Gastroesophageal sphincter (tissue), 4 donors: ENCODE measurements at regions not wholly inside any gene's neighbourhood (a gene's known extent, or its start where the extent isn't known, plus 50 kb on each side); places are given as distances from the start of the nearest gene placed in this dataset.

ENCODE experiments used
- ATAC-seq: fragments of 150-250 bp; one replicate; pipeline ENCODE4 v1.9.1; 2016; ENCODE audit warnings: mild to moderate bottlenecking, moderate library complexity
- H3K27ac ChIP-seq, 4 donors: fragments of 200-600 bp; sonication (generic) in 3 of 4; 1 replicate in 3 of 4; 2 replicates in 1 of 4; pipeline ENCODE4 v1.5.1; 2016 to 2019
- H3K27me3 ChIP-seq: fragments of 200-600 bp; sonication (generic); one replicate; pipeline ENCODE4 v1.5.1; 2019
- H3K36me3 ChIP-seq, 2 donors: fragments of 200-600 bp; sonication (generic); one replicate each; pipeline ENCODE4 v1.5.1; 2019; ENCODE audit warnings: control low read depth in 1 of 2
- H3K4me1 ChIP-seq, 3 donors: fragments of 200-600 bp; sonication (generic); 1 replicate in 2 of 3; 2 replicates in 1 of 3; pipeline ENCODE4 v1.5.1; 2016 to 2019; ENCODE audit warnings: control low read depth in 2 of 3
- H3K4me3 ChIP-seq, 2 donors: fragments of 200-600 bp; sonication (generic); one replicate each; pipeline ENCODE4 v1.5.1; 2019; ENCODE audit warnings: mild to moderate bottlenecking in 1 of 2, moderate library complexity in 1 of 2
- H3K9me3 ChIP-seq, 3 donors: fragments of 200-600 bp; sonication (generic); one replicate each; pipeline ENCODE4 v1.5.1; 2017 to 2019; ENCODE audit warnings: control low read depth in 2 of 3
- EP300 ChIP-seq: sonication (generic); formaldehyde crosslinking; IDR thresholded peaks from one replicate; pipeline ENCODE4 v1.6.1; 2017; ENCODE audit warnings: antibody characterized with exemption, mild to moderate bottlenecking
- POLR2A ChIP-seq, 2 donors: fragments of 450-650 bp; IDR thresholded peaks; one replicate each; pipeline ENCODE4 v1.6.1; 2017; ENCODE audit warnings: antibody characterized with exemption in 2 of 2, mild to moderate bottlenecking in 2 of 2, moderate library complexity in 1 of 2
- POLR2AphosphoS5 ChIP-seq: sonication (generic); formaldehyde crosslinking; IDR thresholded peaks from one replicate; pipeline ENCODE4 v1.6.1; 2017; ENCODE audit warnings: antibody characterized with exemption
- WGBS, 2 donors: methylation state at CpG; one replicate each; pipeline ENCODE4 v1.1.5; 2018; ENCODE audit warnings: low coverage in 1 of 2; 5-methylcytosine and 5-hydroxymethylcytosine counted together
- TF ChIP-seq, protein P1 (sequence below), 4 experiments: fragments of 200-600 bp in 2 of 4; fragments of 450-650 bp in 2 of 4; sonication (generic) in 1 of 4; IDR thresholded peaks; one replicate each; pipeline ENCODE4 v1.5.1; 2017 to 2019; ENCODE audit warnings: antibody characterized with exemption in 4 of 4, mild to moderate bottlenecking in 2 of 4, moderate library complexity in 2 of 4

DNA sequence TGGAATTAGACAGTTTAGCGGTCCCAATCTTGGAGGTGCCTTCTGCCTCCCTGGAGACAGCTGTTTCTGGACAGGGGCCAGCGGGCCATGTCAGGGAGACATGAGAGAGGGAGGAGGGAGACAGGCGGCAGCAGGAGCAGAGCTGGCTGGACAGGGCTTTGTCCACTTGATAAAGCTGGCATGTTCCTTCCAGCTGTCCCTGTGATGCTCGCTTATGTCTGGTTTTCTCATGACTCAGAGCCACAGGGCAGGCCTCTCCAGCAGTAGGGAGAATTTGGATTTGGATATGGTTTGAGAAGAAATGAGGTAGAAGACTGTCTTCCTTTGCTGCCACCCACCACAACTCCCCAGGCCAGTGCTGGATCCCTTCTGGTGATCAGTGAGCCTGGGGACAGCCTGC lies 51.7 kb upstream of the SORCS3 start:
- peaks cover 5% of the 10 kb centered on the region for H3K27me3 ChIP-seq
- TF ChIP-seq, protein P1, sequence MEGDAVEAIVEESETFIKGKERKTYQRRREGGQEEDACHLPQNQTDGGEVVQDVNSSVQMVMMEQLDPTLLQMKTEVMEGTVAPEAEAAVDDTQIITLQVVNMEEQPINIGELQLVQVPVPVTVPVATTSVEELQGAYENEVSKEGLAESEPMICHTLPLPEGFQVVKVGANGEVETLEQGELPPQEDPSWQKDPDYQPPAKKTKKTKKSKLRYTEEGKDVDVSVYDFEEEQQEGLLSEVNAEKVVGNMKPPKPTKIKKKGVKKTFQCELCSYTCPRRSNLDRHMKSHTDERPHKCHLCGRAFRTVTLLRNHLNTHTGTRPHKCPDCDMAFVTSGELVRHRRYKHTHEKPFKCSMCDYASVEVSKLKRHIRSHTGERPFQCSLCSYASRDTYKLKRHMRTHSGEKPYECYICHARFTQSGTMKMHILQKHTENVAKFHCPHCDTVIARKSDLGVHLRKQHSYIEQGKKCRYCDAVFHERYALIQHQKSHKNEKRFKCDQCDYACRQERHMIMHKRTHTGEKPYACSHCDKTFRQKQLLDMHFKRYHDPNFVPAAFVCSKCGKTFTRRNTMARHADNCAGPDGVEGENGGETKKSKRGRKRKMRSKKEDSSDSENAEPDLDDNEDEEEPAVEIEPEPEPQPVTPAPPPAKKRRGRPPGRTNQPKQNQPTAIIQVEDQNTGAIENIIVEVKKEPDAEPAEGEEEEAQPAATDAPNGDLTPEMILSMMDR (IDR thresholded peaks at IDR 0.05) = no peak
- H3K27ac ChIP-seq = no peak overlapping the region
- no peak overlapping the region for H3K4me3 ChIP-seq
- 60 to 64% methylated on average over 1 to 3 of the region's 4 CpGs for WGBS, 2 donors
- no peaks in the 10 kb centered on the region for H3K9me3 ChIP-seq
- H3K4me1 ChIP-seq = no peaks in the 10 kb centered on the region
- no peaks in the 10 kb centered on the region for H3K36me3 ChIP-seq
- no peak for ATAC-seq

DNA sequence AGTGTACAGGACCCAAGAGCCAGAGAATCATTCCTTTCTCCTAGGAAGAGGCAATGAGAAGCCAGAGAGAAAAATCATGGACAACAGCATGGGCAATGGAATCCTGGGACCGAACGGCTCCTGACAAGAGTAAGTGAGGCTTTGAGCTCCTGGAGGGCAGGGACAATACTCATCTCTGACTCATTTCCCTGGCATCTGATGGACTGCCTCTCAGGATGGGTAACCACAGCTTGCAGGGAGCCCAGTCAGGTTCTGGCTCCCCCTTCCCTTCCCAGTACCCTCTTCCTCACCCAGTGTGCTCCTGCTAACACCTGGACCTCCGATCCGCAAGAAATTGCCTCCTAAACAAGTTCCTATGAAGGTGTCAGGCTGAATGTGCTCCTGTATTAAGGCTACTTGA lies 51.2 kb upstream of the SORCS3 start:
- WGBS, 2 donors = 90 to 93% methylated on average over 2 to 4 of the region's 4 CpGs
- Histone ChIP-seq H3K27ac (no peak overlapping the region), H3K4me3 (no peak overlapping the region), H3K27me3 (peaks cover 5% of the 10 kb centered on the region), H3K36me3 (no peaks in the 10 kb centered on the region), H3K9me3 (no peaks in the 10 kb centered on the region), H3K4me1 (no peaks in the 10 kb centered on the region)
- ATAC-seq = no peak
- no peak for TF ChIP-seq POLR2AphosphoS5
- TF ChIP-seq POLR2A (IDR thresholded peaks at IDR 0.05) = no peak
- TF ChIP-seq, protein P1 (IDR thresholded peaks at IDR 0.05) = no peak
- no peak for TF ChIP-seq EP300
